ENCODE measurements at regions not wholly inside any gene's neighbourhood (a gene's known extent, or its start where the extent isn't known, plus 50 kb on each side); places are given as distances from the start of the nearest gene placed in this dataset.
A peak's percentile ranks its signal among the peaks of the same experiment; 100 is the strongest.

GRCh38 chr5:98258939-98259338 is 514.5 kb upstream of the RGMB start:
- dilution Hi-C loops (cut with HindIII; ENCODE audit: low sequenced_read_pairs, unreplicated experiment) (no loop called here), in situ Hi-C loops (cut with MboI; ENCODE audit: low sequenced_read_pairs) (no loop called here), intact Hi-C loops (cut with micrococcal nuclease) (no loop called here)
- Histone ChIP-seq H3K36me3 (ENCODE audit: control insufficient read depth, insufficient read depth, low read length) (no peaks in the 10 kb centered on the region), H3K14ac (replicated peaks; ENCODE audit: low read depth, low read length) (no peak overlapping the region), H2BK5ac (ENCODE audit: low read depth, low read length, poor library complexity, severe bottlenecking) (no peak overlapping the region), H3K9me3 (ENCODE audit: control insufficient read depth, insufficient read depth, low read length) (no peaks in the 10 kb centered on the region), H2AFZ (replicated peaks; ENCODE audit: low read length, poor library complexity) (peak overlapping the region; percentile 27), H2AK5ac (ENCODE audit: low read depth, low read length) (no peak overlapping the region; the same call in 1 of the 2 replicates), H4K91ac (ENCODE audit: insufficient read depth, low read depth, low read length) (no peak overlapping the region), H2BK20ac (ENCODE audit: low read depth, low read length) (no peak overlapping the region; the same call in 1 of the 2 replicates), H3K4me3 (ENCODE audit: insufficient read depth, low read depth, low read length) (no peak overlapping the region), H3K27ac (ENCODE audit: insufficient read depth, low read length) (no peak overlapping the region), H3K79me1 (ENCODE audit: low read depth in 1 of 2, low read length in 2 of 2) (no peaks in the 10 kb centered on the region), H2AK9ac (replicated peaks; ENCODE audit: low read depth, low read length, poor library complexity) (no peak overlapping the region), H3K56ac (ENCODE audit: extremely low read depth, insufficient read depth, low read length) (no peak overlapping the region), H3K18ac (ENCODE audit: low read depth, low read length) (no peak overlapping the region), H3K23ac (ENCODE audit: low read depth, low read length) (no peak overlapping the region), H2BK120ac (ENCODE audit: low read depth, low read length) (no peak overlapping the region), H3K4ac (ENCODE audit: low read depth, low read length) (no peak overlapping the region), H4K8ac (ENCODE audit: low read depth in 2 of 2, low read length in 2 of 2) (no peak overlapping the region), H4K5ac (ENCODE audit: low read depth, low read length) (no peak overlapping the region), H3K4me2 (ENCODE audit: low read depth, low read length) (no peak overlapping the region), H3K9me1 (ENCODE audit: insufficient read depth, low read length) (no peaks in the 10 kb centered on the region), H3K27me3 (ENCODE audit: control insufficient read depth, insufficient read depth, low read length) (no peaks in the 10 kb centered on the region), H4K20me1 (ENCODE audit: insufficient read depth, low read length) (no peaks in the 10 kb centered on the region), H3K4me1 (ENCODE audit: control insufficient read depth, insufficient read depth, low read length) (no peaks in the 10 kb centered on the region), H3K9ac (ENCODE audit: low read depth, low read length) (no peak overlapping the region), H2BK15ac (ENCODE audit: low read depth, low read length) (no peak overlapping the region; the same call in 2 of the 3 replicates)
- ChIA-PET CTCF (no interaction called here), POLR2A (ENCODE audit: unreplicated experiment) (no interaction called here)
- BruUV-seq (replicated peaks) = no TSS peak
- no peak for TF ChIP-seq MAZ (IDR thresholded peaks at IDR 0.05; ENCODE audit: borderline replicate concordance, low read depth, low read length)
- TF ChIP-seq FOS (IDR thresholded peaks at IDR 0.05; ENCODE audit: low read depth, low read length) = no peak
- no peak for TF ChIP-seq CHD1 (IDR thresholded peaks at IDR 0.05; ENCODE audit: low read depth, low read length)
- no peak for TF ChIP-seq RCOR1 (IDR thresholded peaks at IDR 0.05; ENCODE audit: insufficient replicate concordance, low read length)
- TF ChIP-seq, protein P1, sequence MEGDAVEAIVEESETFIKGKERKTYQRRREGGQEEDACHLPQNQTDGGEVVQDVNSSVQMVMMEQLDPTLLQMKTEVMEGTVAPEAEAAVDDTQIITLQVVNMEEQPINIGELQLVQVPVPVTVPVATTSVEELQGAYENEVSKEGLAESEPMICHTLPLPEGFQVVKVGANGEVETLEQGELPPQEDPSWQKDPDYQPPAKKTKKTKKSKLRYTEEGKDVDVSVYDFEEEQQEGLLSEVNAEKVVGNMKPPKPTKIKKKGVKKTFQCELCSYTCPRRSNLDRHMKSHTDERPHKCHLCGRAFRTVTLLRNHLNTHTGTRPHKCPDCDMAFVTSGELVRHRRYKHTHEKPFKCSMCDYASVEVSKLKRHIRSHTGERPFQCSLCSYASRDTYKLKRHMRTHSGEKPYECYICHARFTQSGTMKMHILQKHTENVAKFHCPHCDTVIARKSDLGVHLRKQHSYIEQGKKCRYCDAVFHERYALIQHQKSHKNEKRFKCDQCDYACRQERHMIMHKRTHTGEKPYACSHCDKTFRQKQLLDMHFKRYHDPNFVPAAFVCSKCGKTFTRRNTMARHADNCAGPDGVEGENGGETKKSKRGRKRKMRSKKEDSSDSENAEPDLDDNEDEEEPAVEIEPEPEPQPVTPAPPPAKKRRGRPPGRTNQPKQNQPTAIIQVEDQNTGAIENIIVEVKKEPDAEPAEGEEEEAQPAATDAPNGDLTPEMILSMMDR (conservative IDR thresholded peaks at IDR 0.05; ENCODE audit: low read depth, low read length) = no peak
- TF ChIP-seq RFX5 (IDR thresholded peaks at IDR 0.05; ENCODE audit: low read depth, low read length) = no peak
- no peak for TF ChIP-seq BHLHE40 (IDR thresholded peaks at IDR 0.05; ENCODE audit: low read depth, low read length)
- no peak for TF ChIP-seq NFE2L2 (IDR thresholded peaks at IDR 0.05; ENCODE audit: low read depth, low read length)
- no peak for TF ChIP-seq CEBPB (IDR thresholded peaks at IDR 0.05; ENCODE audit: low read depth, low read length)
- TF ChIP-seq RAD21 (IDR thresholded peaks at IDR 0.05; ENCODE audit: low read length) = no peak
- TF ChIP-seq, protein P2, sequence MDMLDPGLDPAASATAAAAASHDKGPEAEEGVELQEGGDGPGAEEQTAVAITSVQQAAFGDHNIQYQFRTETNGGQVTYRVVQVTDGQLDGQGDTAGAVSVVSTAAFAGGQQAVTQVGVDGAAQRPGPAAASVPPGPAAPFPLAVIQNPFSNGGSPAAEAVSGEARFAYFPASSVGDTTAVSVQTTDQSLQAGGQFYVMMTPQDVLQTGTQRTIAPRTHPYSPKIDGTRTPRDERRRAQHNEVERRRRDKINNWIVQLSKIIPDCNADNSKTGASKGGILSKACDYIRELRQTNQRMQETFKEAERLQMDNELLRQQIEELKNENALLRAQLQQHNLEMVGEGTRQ (IDR thresholded peaks at IDR 0.05; ENCODE audit: low read depth, low read length) = no peak
- no peak for TF ChIP-seq SMC3 (IDR thresholded peaks at IDR 0.05; ENCODE audit: low read depth, low read length)
- no peak for TF ChIP-seq MAFK (IDR thresholded peaks at IDR 0.05; ENCODE audit: low read depth, low read length)
- no peak for ATAC-seq (ENCODE audit: low read depth)
- 29% methylated on average over 1 of the region's 3 CpGs; no CpG with 5 or more reads in 1 of the 2 experiments for WGBS, 2 experiments (ENCODE audit: extremely low coverage in 2 of 2, insufficient read length in 1 of 2)
- no peak for DNase-seq
